ENCODE measurements at regions not wholly inside any gene's neighbourhood (a gene's known extent, or its start where the extent isn't known, plus 50 kb on each side); places are given as distances from the start of the nearest gene placed in this dataset.
"Not testable (repeated sequence)": the region's sequence is repeated elsewhere in the genome, so short reads cannot be mapped to it uniquely, and the experiment has no call there.

GRCh38 chr16:5215901-5216300 lies 118.3 kb upstream of the EEF2KMT start:
- no peak for DNase-seq

- no peak for DNase-seq
Measured at GRCh38 chr16:5214466-5214865, 116.9 kb upstream of the EEF2KMT start.

DNA sequence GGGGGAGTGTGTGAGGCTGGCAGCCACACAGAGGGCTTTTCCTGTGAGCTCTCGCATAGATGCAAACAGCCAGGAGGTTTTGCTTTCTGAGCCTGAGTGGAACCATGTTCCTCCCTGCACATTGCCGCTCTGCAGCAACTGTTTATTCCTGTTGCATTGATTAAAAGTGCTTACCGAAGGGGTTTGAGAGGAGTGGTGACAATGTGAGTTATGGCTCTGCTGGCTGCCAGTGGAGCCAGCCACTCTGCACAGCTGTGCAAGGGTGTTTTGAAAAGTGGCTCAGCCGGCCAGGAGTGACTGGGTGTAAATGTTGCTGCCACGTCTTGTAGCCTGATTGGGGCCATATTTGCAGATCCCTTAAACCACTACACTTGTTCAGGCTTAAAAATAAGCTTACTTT lies 114.9 kb upstream of the EEF2KMT start:
- not testable (repeated sequence) for DNase-seq

DNA sequence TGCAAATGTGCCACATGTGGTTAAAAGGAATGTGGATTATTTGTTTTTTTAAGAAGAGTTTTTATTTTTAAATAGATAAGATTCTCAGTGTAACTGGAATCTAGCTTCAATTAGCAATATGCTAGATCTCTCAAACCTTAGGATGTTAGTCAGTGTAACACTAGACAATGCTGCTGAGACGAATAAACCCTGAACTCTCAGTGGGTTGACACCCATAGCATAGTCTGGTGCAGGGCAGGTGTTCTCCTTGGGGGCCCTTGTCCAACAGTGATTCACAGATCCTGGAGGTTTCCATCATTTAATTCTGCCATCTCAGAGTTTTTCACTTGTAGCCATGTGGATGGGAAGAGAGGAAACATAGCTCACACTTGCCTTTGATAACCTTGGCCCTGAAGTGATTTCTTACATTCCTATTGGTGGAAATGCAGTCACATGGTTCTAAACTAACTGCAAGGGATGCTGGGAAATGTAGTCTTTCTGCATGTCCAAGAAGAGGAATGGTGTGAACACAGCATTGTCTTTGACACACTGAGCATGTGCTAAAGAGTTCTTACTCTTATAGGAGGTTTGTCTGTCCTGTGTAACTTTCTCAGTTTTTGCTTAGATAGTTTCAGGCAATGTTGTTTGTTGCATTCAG lies 110.4 kb upstream of the EEF2KMT start:
- DNase-seq, result not testable (repeated sequence)

DNA sequence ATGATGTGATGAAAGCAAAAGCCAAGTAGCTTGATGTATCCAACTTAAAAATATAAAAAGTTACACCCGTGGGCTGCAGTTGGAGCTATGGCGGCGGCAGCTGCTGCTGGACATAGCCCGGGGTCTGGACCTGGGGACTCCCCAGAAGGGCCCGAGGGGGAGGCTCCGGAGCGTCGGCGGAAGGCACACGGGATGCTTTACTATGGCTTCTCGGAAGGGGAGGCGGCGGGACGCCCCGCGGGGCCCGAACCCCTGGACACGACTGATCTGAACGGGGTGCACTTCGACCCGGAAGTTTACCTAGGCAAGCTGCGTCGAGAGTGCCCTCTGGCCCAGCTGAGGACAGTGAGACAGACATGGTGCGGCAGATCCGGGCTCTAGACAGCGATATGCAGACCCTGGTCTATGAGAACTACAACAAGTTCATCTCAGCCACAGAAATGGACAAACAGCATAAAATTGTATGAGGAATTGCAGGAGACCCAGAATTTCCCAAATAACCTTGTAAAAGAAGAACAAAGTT lies 109.5 kb upstream of the EEF2KMT start:
- DNase-seq, result no peak

- DNase-seq, result no peak
Measured at GRCh38 chr16:5206331-5206990, 108.9 kb upstream of the EEF2KMT start.

DNA sequence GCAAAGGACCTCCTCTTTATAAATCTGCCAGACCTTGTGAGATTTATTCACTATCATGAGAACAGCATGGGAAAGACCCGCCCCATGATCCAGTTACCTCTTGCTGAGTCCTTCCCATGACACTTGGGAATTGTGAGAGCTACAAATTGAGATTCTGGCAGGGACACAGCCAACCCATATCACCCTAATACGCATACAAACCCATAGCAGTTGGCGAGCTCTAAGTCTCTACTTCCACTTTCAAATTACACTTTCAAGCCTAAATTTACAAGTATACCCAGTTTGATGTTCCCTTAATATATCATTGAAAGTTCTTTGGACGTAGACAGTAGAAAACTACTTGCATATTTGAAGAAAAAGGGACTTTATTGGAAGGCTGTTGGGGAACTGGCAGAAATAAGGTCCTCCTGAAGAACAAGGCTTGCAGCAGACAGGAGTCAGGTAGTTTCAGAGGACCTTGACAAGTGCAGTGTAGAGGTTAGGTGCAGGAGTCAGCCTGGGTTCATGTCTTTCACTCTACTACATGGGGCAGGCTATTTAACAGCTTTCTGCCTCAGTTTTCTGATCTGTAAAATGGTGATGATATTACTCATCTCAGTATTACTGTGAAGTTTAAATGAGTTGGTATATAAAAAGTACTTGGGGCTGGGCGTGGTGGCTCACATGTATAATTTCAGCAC lies 107.9 kb upstream of the EEF2KMT start:
- DNase-seq, result no peak

GRCh38 chr16:5203675-5204074 lies 106.1 kb upstream of the EEF2KMT start:
- DNase-seq, result not testable (repeated sequence)

GRCh38 chr16:5200123-5200522 lies 102.5 kb upstream of the EEF2KMT start:
- no peak for DNase-seq

DNA sequence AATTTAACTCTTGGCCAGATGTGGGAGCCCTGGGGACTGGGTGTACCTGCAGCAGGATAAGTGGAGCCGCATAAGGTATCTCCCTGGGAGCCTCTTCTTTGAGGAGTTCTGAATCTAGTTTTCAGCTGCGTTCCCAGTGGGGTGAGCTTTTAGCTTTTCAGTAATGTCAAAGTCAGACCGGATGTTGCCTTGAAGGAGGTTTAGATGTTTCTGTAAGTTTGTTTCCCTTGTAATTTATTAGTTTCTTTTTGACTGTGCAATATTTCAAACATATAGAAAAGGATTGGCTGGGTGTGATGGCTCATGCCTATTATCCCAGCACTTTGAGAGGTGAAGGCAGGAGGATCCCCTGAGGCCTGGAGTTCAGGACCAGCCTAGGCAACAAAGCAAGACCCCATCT lies 98.6 kb upstream of the EEF2KMT start:
- DNase-seq, result no peak

- DNase-seq, result no peak
Measured at GRCh38 chr16:5193861-5194260, 96.3 kb upstream of the EEF2KMT start.

- no peak for DNase-seq
Measured at GRCh38 chr16:5188989-5189352, 91.4 kb upstream of the EEF2KMT start.

DNA sequence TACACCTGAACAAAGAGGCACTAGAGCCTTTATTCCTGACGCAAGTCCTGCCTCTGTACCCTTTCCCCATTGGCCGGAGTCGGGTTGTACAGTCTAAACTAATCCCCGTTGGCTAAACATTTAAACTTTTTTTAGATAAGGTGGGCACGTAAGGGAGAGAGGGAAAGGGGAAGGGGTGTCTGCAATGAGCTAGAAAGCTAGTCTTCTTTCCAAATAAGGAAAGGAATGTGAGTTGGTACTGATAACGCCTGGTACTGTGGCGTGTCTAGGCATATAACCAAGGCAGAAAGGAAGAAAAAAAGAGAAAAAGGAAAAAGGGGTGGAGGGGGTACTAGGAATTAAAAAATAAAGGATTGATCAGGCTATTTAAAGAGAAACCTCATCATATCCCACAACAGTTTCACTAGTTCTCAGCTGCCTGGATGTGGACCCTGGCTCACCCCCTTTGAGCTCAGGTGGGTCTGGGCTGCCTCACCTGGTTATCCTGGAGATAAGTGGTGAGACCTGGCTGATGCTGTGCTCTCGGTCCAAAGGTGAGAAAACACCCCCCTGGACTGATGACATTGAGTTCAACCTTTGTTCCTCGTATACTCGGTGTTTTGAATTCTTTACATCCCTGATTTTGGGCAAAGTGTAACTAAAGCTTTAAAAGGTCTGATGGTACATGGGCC lies 90.9 kb upstream of the EEF2KMT start:
- DNase-seq, result no peak

DNA sequence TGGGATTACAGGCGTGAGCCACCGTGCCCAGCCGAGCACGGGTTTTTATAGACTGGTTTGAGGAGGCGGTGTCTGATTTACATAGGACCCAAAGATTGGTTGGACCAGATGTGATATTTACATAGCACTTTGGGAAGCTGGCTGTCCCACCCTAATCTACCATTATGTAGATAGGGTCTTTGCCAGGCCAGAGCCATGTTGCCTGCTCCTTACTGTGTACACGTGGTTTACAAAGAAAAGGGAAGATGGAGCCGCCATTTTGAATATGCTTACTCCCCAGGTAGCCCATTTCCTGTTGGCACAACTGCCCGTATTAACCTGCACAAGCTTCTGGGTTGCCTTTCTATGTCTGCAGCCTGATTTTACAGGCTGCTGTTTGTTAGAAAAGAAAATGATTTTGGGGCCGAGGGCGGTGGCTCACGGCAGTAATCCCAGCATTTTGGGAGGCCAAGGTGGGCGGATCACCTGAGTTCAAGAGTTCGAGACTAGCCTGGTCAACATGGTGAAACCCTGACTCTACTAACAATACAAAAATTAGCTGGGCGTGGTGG lies 89.9 kb upstream of the EEF2KMT start:
- no peak for DNase-seq

DNA sequence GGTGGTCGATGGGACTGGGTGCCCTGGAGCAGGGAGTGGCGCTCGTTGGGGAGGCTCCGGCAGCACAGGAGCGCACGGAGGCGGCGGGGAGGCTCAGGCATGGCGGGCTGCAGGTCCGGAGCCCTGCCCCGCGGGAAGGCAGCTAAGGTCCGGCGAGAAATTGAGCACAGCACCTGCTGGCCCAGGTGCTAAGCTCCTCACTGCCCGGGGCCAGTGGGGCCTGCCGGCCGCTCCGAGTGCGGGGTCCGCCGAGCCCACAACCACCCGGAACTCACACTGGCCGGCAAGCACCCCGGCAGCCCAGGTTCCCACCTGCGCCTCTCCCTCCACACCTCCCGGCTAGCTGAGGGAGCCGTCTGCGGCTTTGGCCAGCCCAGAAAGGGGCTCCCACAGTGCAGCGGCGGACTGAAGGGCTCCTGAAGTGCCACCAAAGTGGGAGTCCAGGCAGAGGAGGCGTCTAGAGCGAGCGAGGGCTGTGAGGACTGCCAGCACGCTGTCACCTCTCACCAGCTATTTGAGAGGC lies 88.8 kb upstream of the EEF2KMT start:
- DNase-seq, result no peak

DNA sequence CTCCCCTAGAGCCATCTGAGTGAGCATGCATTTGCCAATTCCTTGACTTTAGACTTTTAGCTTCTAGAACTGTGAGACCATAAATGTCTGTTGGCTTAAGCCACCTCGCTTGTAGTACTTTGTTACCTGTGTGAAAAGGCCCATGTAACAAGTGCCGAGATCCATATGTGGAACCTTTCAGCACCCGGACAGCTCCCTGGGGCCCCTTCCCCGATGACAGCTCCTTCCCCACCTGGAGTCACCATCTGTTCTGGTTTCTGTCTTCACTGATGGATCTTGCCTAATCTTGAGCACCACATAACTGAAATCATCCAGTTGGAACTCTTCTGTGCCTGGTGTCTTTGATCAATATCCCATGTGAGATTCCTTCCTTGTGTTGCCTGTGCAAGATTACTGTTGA lies 78.9 kb upstream of the EEF2KMT start:
- no peak for DNase-seq

DNA sequence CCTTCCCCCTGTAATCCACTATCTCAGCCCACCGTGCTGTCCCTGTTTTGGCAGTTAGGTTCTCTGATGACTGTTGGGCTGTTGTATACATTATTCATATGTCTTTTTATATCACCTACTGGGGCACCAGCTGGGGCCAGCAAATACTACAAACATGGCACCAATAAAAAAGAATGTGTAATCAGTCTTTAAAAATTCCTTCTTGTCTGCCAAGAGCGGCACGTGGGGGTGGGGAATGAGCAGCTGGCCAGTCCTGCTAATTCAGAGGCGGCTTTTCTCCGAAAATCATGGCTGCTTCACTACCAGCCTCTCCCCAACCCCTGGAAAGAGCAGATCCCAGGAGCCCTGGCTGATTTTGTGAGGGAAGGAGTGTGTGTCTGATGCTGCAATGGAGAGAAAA lies 77.7 kb upstream of the EEF2KMT start:
- DNase-seq, result no peak

GRCh38 chr16:5166486-5166885 lies 68.9 kb upstream of the EEF2KMT start:
- no peak for DNase-seq

DNA sequence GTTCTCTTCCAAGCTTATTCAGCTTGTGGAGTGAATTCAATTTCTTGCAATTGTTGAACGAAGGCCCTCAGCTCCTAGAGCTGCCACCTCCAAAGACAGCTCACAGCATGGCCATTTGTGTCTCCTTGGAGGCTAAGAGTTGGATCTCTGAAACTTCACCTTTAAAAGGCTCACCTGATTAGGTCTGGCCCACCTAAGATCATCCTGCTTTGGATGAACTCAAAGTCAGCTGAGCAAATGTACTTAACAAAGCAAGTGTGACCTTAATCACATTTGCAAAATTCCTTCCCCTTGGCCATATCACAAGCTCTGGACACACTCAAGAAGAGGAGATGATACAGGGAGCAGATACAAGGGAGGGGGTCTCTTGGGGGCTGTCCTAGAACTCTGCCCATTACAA lies 67.8 kb upstream of the EEF2KMT start:
- DNase-seq, result not testable (repeated sequence)

- DNase-seq, result not testable (repeated sequence)
Measured at GRCh38 chr16:5162801-5163200, 65.2 kb upstream of the EEF2KMT start.

DNA sequence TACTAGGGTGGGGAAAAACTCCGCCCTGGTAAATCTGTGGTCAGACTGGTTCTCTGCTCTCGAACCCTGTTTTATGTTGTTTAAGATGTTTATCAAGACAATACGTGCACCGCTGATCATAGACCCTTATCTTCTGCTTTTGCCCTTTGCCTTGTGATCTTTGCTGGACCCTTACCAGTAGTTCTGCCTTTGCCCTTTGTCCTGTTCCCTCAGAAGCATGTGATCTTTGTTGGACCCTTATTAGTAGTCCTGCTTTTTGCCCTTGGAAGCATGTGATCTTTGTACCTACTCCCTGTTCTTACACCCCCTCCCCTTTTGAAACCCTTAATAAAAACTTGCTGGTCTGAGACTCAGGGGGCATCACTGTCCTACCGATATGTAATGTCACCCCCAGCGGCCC lies 64.3 kb upstream of the EEF2KMT start:
- not testable (repeated sequence) for DNase-seq

DNA sequence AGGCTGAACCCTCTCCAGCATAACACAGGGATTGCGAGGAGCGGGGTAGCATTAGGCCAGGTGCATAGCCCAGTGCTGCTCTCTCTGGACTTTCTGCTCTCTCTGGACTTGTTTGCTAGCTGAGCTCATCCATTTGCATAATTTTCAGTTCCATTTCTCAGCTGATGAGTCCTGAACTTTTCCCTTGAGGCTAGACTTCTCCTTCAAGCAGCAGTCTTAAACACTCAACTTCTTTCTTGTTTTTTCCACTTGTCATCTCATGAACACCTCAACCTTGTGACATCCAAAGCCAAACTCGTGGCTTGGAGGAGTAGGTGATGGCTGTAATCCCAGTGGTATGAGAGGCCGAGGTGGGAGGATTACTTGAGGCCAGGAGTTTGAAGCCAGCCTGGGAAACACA lies 62.4 kb upstream of the EEF2KMT start:
- not testable (repeated sequence) for DNase-seq

- not testable (repeated sequence) for DNase-seq
Measured at GRCh38 chr16:5159537-5159936, 61.9 kb upstream of the EEF2KMT start.
